Tibial nerve (tissue), 4 donors: ENCODE measurements at regions not wholly inside any gene's neighbourhood (a gene's known extent, or its start where the extent isn't known, plus 50 kb on each side); places are given as distances from the start of the nearest gene placed in this dataset.

Experiments used
- EP300 ChIP-seq, 2 donors: sonication (generic); formaldehyde crosslinking; IDR thresholded peaks; one replicate each; pipeline ENCODE4 v1.6.1; 2017; ENCODE audit warnings: antibody characterized with exemption in 2 of 2, mild to moderate bottlenecking in 1 of 2
- POLR2A ChIP-seq, 2 donors: fragments of 450-650 bp; IDR thresholded peaks; one replicate each; pipeline ENCODE4 v1.6.1; 2017; ENCODE audit warnings: antibody characterized with exemption in 2 of 2, mild to moderate bottlenecking in 2 of 2, moderate library complexity in 2 of 2
- TF ChIP-seq, protein P1 (sequence below), 5 experiments: fragments of 200-600 bp in 3 of 5; fragments of 450-650 bp in 2 of 5; sonication (generic) in 3 of 5; IDR thresholded peaks; one replicate each; pipeline ENCODE4 v1.5.1; 2016 to 2019; ENCODE audit warnings: antibody characterized with exemption in 5 of 5, mild to moderate bottlenecking in 3 of 5, moderate library complexity in 2 of 5

- TF ChIP-seq, protein P1, sequence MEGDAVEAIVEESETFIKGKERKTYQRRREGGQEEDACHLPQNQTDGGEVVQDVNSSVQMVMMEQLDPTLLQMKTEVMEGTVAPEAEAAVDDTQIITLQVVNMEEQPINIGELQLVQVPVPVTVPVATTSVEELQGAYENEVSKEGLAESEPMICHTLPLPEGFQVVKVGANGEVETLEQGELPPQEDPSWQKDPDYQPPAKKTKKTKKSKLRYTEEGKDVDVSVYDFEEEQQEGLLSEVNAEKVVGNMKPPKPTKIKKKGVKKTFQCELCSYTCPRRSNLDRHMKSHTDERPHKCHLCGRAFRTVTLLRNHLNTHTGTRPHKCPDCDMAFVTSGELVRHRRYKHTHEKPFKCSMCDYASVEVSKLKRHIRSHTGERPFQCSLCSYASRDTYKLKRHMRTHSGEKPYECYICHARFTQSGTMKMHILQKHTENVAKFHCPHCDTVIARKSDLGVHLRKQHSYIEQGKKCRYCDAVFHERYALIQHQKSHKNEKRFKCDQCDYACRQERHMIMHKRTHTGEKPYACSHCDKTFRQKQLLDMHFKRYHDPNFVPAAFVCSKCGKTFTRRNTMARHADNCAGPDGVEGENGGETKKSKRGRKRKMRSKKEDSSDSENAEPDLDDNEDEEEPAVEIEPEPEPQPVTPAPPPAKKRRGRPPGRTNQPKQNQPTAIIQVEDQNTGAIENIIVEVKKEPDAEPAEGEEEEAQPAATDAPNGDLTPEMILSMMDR (IDR thresholded peaks at IDR 0.05), result no peak
- TF ChIP-seq POLR2A (IDR thresholded peaks at IDR 0.05) (no peak), EP300 (IDR thresholded peaks at IDR 0.05) (no peak)
These were observed 75.2 kb upstream of the AK4 start for GRCh38 chr1:65072845-65073244.
